B cell (primary cell): ENCODE measurements at regions not wholly inside any gene's neighbourhood (a gene's known extent, or its start where the extent isn't known, plus 50 kb on each side); places are given as distances from the start of the nearest gene placed in this dataset.

ENCODE experiments used
- EZH2 ChIP-seq: IDR thresholded peaks from 2 replicates; pipeline ENCODE4 v1.6.1; 2012; ENCODE audit warnings: borderline replicate concordance, low read depth, mild to moderate bottlenecking, moderate library complexity, low read length; ENCODE audit not compliant: insufficient read depth, poor library complexity, severe bottlenecking
- TF ChIP-seq, protein P1 (sequence below): fragments of 200-600 bp; IDR thresholded peaks from one replicate; pipeline ENCODE4 v1.8.0; 2022; ENCODE audit warnings: antibody characterized with exemption, mild to moderate bottlenecking

GRCh38 chr2:41981417-41981816, 66.4 kb upstream of the PKDCC start:
- TF ChIP-seq, protein P1, sequence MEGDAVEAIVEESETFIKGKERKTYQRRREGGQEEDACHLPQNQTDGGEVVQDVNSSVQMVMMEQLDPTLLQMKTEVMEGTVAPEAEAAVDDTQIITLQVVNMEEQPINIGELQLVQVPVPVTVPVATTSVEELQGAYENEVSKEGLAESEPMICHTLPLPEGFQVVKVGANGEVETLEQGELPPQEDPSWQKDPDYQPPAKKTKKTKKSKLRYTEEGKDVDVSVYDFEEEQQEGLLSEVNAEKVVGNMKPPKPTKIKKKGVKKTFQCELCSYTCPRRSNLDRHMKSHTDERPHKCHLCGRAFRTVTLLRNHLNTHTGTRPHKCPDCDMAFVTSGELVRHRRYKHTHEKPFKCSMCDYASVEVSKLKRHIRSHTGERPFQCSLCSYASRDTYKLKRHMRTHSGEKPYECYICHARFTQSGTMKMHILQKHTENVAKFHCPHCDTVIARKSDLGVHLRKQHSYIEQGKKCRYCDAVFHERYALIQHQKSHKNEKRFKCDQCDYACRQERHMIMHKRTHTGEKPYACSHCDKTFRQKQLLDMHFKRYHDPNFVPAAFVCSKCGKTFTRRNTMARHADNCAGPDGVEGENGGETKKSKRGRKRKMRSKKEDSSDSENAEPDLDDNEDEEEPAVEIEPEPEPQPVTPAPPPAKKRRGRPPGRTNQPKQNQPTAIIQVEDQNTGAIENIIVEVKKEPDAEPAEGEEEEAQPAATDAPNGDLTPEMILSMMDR, result no peak
- no peak for TF ChIP-seq EZH2
